ENCODE measurements at regions not wholly inside any gene's neighbourhood (a gene's known extent, or its start where the extent isn't known, plus 50 kb on each side); places are given as distances from the start of the nearest gene placed in this dataset.

DNA sequence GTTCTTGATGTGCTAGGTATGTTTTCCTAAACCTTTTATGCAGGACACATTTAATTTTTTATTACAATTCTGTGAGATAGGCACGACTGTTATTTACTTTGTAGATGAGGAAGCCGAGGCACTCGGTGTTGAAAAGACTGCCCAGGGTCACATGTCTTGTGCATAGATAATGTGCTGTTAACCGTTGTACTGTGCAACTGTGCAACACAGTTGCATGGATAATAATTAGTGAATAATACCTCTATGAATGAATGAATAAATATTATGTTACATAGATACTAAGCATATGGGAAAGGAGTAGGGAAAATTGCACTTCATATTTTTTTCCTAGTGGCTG lies 60.3 kb upstream of the DEK start:
- no peak for TF ChIP-seq RARB (CRISPR knock-in tag; IDR thresholded peaks at IDR 0.05)
- no peak for TF ChIP-seq ZNF8 (CRISPR knock-in tag; IDR thresholded peaks at IDR 0.05)
- TF ChIP-seq, protein P1, sequence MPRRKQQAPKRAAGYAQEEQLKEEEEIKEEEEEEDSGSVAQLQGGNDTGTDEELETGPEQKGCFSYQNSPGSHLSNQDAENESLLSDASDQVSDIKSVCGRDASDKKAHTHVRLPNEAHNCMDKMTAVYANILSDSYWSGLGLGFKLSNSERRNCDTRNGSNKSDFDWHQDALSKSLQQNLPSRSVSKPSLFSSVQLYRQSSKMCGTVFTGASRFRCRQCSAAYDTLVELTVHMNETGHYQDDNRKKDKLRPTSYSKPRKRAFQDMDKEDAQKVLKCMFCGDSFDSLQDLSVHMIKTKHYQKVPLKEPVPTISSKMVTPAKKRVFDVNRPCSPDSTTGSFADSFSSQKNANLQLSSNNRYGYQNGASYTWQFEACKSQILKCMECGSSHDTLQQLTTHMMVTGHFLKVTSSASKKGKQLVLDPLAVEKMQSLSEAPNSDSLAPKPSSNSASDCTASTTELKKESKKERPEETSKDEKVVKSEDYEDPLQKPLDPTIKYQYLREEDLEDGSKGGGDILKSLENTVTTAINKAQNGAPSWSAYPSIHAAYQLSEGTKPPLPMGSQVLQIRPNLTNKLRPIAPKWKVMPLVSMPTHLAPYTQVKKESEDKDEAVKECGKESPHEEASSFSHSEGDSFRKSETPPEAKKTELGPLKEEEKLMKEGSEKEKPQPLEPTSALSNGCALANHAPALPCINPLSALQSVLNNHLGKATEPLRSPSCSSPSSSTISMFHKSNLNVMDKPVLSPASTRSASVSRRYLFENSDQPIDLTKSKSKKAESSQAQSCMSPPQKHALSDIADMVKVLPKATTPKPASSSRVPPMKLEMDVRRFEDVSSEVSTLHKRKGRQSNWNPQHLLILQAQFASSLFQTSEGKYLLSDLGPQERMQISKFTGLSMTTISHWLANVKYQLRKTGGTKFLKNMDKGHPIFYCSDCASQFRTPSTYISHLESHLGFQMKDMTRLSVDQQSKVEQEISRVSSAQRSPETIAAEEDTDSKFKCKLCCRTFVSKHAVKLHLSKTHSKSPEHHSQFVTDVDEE (CRISPR knock-in tag; IDR thresholded peaks at IDR 0.05), result no peak
- no peak for TF ChIP-seq ZNF565 (CRISPR knock-in tag; conservative IDR thresholded peaks at IDR 0.05; ENCODE audit: low read depth)
- no peak for TF ChIP-seq ESRRG (CRISPR knock-in tag; IDR thresholded peaks at IDR 0.05)
- TF ChIP-seq GLIS3 (CRISPR knock-in tag; IDR thresholded peaks at IDR 0.05), result no peak
- no peak for ATAC-seq

DNA sequence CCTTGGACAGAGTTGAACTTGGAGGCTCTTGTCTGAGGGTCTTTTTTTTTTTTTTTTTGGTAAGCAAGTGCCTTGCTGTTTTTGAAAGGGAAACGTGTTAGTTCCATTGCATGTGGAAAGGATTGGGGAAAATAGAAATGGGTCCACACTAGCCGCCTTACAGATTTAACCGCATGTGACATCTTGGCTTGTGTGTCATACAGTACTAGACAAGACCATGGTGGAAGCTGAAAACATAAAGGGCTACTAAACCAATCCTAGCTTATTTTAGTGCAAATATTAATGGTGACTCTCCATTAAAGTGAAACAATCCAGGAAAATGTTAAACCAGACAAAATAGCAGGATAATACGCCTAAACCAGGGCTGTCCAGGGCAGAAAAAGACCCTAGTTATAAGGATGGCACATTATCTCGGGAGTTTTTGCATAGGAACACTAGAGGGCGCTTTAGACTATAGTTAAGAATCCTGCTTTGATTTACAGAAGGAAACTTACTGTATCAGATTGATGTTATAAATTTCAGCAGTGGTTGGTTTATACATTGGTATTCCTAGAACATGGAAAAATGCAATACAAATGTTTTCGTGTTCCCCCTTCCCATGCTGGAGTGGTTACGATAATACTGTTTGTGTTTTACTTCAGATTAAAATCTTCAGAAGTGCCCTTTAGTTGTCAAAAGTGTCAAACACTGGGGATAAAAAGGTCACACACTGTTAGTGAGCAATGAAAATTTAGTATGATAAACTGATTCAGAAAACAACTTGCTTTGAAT lies 59.8 kb upstream of the DEK start:
- ATAC-seq, result peak; percentile 96
- TF ChIP-seq CSDC2 (CRISPR knock-in tag; IDR thresholded peaks at IDR 0.05) (no peak), ESRRG (CRISPR knock-in tag; IDR thresholded peaks at IDR 0.05) (no peak), ZNF8 (CRISPR knock-in tag; IDR thresholded peaks at IDR 0.05) (no peak), ZFP30 (CRISPR knock-in tag; IDR thresholded peaks at IDR 0.05) (no peak), TCF4 (CRISPR knock-in tag; IDR thresholded peaks at IDR 0.05; ENCODE audit: borderline replicate concordance) (no peak), GLIS3 (CRISPR knock-in tag; IDR thresholded peaks at IDR 0.05) (no peak), ZNF70 (CRISPR knock-in tag; IDR thresholded peaks at IDR 0.05) (no peak), ZNF565 (CRISPR knock-in tag; conservative IDR thresholded peaks at IDR 0.05; ENCODE audit: low read depth) (no peak), ARNTL (CRISPR knock-in tag; IDR thresholded peaks at IDR 0.05; ENCODE audit: borderline replicate concordance, low read depth) (no peak), PPARA (CRISPR knock-in tag; IDR thresholded peaks at IDR 0.05; ENCODE audit: borderline replicate concordance) (no peak), OSR1 (CRISPR knock-in tag; IDR thresholded peaks at IDR 0.05) (no peak), SNAI2 (CRISPR knock-in tag; IDR thresholded peaks at IDR 0.05) (no peak), ISL1 (CRISPR knock-in tag; IDR thresholded peaks at IDR 0.05) (no peak), BACH2 (CRISPR knock-in tag; IDR thresholded peaks at IDR 0.05; ENCODE audit: borderline replicate concordance) (no peak), TOX (CRISPR knock-in tag; IDR thresholded peaks at IDR 0.05; ENCODE audit: borderline replicate concordance) (no peak)
- TF ChIP-seq, protein P2, sequence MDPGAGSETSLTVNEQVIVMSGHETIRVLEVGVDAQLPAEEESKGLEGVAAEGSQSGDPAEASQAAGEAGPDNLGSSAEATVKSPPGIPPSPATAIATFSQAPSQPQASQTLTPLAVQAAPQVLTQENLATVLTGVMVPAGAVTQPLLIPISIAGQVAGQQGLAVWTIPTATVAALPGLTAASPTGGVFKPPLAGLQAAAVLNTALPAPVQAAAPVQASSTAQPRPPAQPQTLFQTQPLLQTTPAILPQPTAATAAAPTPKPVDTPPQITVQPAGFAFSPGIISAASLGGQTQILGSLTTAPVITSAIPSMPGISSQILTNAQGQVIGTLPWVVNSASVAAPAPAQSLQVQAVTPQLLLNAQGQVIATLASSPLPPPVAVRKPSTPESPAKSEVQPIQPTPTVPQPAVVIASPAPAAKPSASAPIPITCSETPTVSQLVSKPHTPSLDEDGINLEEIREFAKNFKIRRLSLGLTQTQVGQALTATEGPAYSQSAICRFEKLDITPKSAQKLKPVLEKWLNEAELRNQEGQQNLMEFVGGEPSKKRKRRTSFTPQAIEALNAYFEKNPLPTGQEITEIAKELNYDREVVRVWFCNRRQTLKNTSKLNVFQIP (CRISPR knock-in tag; IDR thresholded peaks at IDR 0.05; ENCODE audit: borderline replicate concordance, low read depth), result no peak
- TF ChIP-seq, protein P3, sequence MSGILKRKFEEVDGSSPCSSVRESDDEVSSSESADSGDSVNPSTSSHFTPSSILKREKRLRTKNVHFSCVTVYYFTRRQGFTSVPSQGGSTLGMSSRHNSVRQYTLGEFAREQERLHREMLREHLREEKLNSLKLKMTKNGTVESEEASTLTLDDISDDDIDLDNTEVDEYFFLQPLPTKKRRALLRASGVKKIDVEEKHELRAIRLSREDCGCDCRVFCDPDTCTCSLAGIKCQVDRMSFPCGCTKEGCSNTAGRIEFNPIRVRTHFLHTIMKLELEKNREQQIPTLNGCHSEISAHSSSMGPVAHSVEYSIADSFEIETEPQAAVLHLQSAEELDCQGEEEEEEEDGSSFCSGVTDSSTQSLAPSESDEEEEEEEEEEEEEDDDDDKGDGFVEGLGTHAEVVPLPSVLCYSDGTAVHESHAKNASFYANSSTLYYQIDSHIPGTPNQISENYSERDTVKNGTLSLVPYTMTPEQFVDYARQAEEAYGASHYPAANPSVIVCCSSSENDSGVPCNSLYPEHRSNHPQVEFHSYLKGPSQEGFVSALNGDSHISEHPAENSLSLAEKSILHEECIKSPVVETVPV (CRISPR knock-in tag; IDR thresholded peaks at IDR 0.05), result no peak
- TF ChIP-seq, protein P4, sequence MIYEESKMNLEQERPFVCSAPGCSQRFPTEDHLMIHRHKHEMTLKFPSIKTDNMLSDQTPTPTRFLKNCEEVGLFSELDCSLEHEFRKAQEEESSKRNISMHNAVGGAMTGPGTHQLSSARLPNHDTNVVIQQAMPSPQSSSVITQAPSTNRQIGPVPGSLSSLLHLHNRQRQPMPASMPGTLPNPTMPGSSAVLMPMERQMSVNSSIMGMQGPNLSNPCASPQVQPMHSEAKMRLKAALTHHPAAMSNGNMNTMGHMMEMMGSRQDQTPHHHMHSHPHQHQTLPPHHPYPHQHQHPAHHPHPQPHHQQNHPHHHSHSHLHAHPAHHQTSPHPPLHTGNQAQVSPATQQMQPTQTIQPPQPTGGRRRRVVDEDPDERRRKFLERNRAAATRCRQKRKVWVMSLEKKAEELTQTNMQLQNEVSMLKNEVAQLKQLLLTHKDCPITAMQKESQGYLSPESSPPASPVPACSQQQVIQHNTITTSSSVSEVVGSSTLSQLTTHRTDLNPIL (CRISPR knock-in tag; IDR thresholded peaks at IDR 0.05; ENCODE audit: low read depth), result no peak
- TF ChIP-seq, protein P1 (CRISPR knock-in tag; IDR thresholded peaks at IDR 0.05), result no peak
- TF ChIP-seq, protein P5, sequence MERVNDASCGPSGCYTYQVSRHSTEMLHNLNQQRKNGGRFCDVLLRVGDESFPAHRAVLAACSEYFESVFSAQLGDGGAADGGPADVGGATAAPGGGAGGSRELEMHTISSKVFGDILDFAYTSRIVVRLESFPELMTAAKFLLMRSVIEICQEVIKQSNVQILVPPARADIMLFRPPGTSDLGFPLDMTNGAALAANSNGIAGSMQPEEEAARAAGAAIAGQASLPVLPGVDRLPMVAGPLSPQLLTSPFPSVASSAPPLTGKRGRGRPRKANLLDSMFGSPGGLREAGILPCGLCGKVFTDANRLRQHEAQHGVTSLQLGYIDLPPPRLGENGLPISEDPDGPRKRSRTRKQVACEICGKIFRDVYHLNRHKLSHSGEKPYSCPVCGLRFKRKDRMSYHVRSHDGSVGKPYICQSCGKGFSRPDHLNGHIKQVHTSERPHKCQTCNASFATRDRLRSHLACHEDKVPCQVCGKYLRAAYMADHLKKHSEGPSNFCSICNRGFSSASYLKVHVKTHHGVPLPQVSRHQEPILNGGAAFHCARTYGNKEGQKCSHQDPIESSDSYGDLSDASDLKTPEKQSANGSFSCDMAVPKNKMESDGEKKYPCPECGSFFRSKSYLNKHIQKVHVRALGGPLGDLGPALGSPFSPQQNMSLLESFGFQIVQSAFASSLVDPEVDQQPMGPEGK (CRISPR knock-in tag; IDR thresholded peaks at IDR 0.05; ENCODE audit: borderline replicate concordance), result no peak

All from SK-N-SH treated with all-trans-retinoic acid at 6 μM for 48 hours (cell line).